K562 (cell line): ENCODE measurements at regions not wholly inside any gene's neighbourhood (a gene's known extent, or its start where the extent isn't known, plus 50 kb on each side); places are given as distances from the start of the nearest gene placed in this dataset.

Experiments
- MEF2A ChIP-seq: IDR thresholded peaks from 2 replicates; pipeline ENCODE4 v1.6.1; 2011; ENCODE audit warnings: low read depth, mild to moderate bottlenecking, low read length, moderate library complexity; ENCODE audit not compliant: control insufficient read depth
- STAT5B ChIP-seq: fragments of 250-450 bp; sonication (Bioruptor Pico); IDR thresholded peaks from 2 replicates; pipeline ENCODE4 v1.8.0; 2021; ENCODE audit warnings: mild to moderate bottlenecking, inconsistent platforms
- TAF1 ChIP-seq: IDR thresholded peaks from 2 replicates; pipeline ENCODE4 v1.6.1; 2011; ENCODE audit warnings: mild to moderate bottlenecking, low read length, moderate library complexity; ENCODE audit not compliant: insufficient read depth, control insufficient read depth, severe bottlenecking; ENCODE audit errors: extremely low read depth
- TF ChIP-seq, protein P1 (sequence below), 3 experiments: IDR thresholded peaks in 2 of 3; conservative IDR thresholded peaks in 1 of 3; 2 replicates each; pipeline ENCODE4 v1.5.1; 2011 to 2012; ENCODE audit warnings: low read length in 3 of 3, mild to moderate bottlenecking in 3 of 3, control low read depth in 2 of 3, improper control_type of control experiment in 1 of 3, inconsistent platforms in 1 of 3, low read depth in 1 of 3, mixed read lengths in 1 of 3, moderate library complexity in 1 of 3; ENCODE audit not compliant: insufficient read depth in 2 of 3
- TF ChIP-seq, protein P2 (sequence below), 2 experiments: fragments of 450-650 bp; IDR thresholded peaks; 2 replicates each; pipeline ENCODE4 v1.6.1; 2016; ENCODE audit warnings: mild to moderate bottlenecking in 2 of 2, borderline replicate concordance in 1 of 2, low read depth in 1 of 2, moderate library complexity in 1 of 2
- TF ChIP-seq, protein P3 (sequence below): fragments of 250-450 bp; sonication (Bioruptor Pico); IDR thresholded peaks from 2 replicates; pipeline ENCODE4 v1.5.0; 2021; ENCODE audit warnings: mild to moderate bottlenecking, borderline replicate concordance

DNA sequence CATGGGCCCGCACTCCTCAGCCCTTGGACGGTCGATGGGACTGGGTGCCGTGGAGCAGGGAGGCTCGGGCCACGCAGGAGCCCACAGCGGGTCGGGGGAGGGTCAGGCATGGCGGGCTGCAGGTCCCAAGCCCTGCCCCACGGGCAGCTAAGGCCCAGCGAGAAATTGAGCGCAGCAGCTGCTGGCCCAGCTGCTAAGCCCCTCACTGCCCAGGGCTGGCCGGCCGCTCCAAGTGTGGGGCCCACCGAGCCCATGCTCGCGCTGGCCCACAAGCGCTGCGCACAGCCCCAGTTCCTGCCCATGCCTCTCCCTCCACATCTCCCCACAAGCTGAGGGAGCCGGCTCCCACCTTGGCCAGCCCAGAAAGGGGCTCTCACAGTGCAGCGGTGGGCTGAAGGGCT is 259.4 kb downstream of the VGLL3 start:
- TF ChIP-seq TAF1: no peak
- no peak for TF ChIP-seq STAT5B
- no peak for TF ChIP-seq MEF2A
- TF ChIP-seq, protein P1, sequence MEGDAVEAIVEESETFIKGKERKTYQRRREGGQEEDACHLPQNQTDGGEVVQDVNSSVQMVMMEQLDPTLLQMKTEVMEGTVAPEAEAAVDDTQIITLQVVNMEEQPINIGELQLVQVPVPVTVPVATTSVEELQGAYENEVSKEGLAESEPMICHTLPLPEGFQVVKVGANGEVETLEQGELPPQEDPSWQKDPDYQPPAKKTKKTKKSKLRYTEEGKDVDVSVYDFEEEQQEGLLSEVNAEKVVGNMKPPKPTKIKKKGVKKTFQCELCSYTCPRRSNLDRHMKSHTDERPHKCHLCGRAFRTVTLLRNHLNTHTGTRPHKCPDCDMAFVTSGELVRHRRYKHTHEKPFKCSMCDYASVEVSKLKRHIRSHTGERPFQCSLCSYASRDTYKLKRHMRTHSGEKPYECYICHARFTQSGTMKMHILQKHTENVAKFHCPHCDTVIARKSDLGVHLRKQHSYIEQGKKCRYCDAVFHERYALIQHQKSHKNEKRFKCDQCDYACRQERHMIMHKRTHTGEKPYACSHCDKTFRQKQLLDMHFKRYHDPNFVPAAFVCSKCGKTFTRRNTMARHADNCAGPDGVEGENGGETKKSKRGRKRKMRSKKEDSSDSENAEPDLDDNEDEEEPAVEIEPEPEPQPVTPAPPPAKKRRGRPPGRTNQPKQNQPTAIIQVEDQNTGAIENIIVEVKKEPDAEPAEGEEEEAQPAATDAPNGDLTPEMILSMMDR (IDR thresholded peaks at IDR 0.05 in 2 of 3, conservative IDR thresholded peaks at IDR 0.05 in 1 of 3; ENCODE audit: insufficient read depth in 2 of 3, low read depth in 1 of 3, low read length in 3 of 3): no peak
- TF ChIP-seq, protein P2, sequence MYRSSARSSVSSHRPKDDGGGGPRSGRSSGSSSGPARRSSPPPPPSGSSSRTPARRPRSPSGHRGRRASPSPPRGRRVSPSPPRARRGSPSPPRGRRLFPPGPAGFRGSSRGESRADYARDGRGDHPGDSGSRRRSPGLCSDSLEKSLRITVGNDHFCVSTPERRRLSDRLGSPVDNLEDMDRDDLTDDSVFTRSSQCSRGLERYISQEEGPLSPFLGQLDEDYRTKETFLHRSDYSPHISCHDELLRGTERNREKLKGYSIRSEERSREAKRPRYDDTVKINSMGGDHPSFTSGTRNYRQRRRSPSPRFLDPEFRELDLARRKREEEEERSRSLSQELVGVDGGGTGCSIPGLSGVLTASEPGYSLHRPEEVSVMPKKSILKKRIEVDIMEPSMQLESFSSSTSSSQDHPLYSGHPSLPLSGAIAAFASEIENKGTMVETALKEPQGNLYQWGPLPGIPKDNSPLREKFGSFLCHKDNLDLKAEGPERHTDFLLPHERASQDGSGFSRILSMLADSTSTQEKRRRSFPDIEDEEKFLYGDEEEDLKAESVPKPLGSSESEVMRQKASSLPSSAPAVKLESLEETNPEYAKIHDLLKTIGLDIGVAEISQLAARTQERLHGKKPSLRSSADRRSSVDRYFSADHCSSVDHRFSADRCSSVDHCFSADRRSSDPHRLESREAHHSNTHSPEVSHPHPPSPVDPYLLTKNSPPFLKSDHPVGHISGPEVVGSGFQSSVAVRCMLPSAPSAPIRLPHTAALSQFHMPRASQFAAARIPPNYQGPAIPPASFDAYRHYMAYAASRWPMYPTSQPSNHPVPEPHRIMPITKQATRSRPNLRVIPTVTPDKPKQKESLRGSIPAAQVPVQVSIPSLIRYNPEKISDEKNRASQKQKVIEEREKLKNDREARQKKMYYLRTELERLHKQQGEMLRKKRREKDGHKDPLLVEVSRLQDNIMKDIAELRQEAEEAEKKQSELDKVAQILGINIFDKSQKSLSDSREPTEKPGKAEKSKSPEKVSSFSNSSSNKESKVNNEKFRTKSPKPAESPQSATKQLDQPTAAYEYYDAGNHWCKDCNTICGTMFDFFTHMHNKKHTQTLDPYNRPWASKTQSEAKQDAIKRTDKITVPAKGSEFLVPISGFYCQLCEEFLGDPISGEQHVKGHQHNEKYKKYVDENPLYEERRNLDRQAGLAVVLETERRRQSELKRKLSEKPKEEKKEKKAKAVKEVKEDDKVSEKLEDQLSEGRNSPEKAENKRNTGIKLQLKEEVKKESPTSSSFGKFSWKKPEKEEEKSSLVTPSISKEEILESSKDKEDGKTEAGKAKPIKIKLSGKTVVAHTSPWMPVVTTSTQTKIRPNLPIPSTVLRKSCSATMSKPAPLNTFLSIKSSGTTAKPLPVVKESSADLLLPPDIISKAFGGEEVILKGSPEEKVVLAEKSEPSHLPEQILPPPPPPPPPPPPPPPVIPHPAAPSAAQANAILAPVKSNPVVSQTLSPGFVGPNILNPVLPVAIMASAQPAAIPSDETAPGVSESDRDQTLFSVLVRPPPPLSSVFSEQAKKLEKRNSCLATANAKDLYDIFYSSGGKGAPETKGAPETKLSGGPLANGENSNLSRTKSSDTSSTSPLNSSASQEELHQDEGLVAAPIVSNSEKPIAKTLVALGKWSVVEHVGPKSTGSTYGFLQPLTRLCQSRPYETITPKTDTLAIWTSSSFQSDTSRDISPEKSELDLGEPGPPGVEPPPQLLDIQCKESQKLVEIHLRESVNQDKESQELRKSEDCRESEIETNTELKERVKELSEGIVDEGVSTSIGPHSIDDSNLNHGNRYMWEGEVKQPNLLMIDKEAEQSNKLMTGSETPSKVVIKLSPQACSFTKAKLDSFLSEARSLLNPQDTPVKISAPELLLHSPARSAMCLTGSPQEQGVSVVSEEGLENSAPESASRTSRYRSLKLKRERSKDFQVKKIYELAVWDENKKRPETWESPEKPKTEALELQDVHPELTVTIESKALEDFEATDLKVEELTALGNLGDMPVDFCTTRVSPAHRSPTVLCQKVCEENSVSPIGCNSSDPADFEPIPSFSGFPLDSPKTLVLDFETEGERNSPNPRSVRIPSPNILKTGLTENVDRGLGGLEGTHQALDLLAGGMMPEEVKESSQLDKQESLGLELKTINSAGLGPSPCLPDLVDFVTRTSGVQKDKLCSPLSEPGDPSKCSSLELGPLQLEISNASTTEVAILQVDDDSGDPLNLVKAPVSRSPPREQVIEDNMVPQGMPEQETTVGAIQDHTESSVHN (IDR thresholded peaks at IDR 0.05; ENCODE audit: borderline replicate concordance in 1 of 2, low read depth in 1 of 2): no peak
- TF ChIP-seq, protein P3, sequence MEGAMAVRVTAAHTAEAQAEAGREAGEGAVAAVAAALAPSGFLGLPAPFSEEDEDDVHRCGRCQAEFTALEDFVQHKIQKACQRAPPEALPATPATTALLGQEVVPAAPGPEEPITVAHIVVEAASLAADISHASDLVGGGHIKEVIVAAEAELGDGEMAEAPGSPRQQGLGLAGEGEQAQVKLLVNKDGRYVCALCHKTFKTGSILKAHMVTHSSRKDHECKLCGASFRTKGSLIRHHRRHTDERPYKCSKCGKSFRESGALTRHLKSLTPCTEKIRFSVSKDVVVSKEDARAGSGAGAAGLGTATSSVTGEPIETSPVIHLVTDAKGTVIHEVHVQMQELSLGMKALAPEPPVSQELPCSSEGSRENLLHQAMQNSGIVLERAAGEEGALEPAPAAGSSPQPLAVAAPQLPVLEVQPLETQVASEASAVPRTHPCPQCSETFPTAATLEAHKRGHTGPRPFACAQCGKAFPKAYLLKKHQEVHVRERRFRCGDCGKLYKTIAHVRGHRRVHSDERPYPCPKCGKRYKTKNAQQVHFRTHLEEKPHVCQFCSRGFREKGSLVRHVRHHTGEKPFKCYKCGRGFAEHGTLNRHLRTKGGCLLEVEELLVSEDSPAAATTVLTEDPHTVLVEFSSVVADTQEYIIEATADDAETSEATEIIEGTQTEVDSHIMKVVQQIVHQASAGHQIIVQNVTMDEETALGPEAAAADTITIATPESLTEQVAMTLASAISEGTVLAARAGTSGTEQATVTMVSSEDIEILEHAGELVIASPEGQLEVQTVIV (CRISPR knock-in tag): no peak
